Parathyroid adenoma (tissue), 2 donors: ENCODE measurements at regions not wholly inside any gene's neighbourhood (a gene's known extent, or its start where the extent isn't known, plus 50 kb on each side); places are given as distances from the start of the nearest gene placed in this dataset.
A peak's percentile ranks its signal among the peaks of the same experiment; 100 is the strongest.

Source experiments
- H2AFZ ChIP-seq: fragments of 300-600 bp; sonication (generic); one replicate; pipeline ENCODE4 v1.7.0; 2017; ENCODE audit warnings: antibody characterized with exemption, mild to moderate bottlenecking
- H3K27ac ChIP-seq: fragments of 300-600 bp; sonication (generic); one replicate; pipeline ENCODE4 v1.7.0; 2017
- H3K27me3 ChIP-seq: fragments of 300-600 bp; sonication (generic); one replicate; pipeline ENCODE4 v1.7.0; 2017; ENCODE audit warnings: low read length; ENCODE audit not compliant: control insufficient read depth, insufficient read depth
- H3K36me3 ChIP-seq: fragments of 300-600 bp; sonication (generic); one replicate; pipeline ENCODE4 v1.7.0; 2017; ENCODE audit warnings: low read length; ENCODE audit not compliant: control insufficient read depth, insufficient read depth
- H3K4me1 ChIP-seq: fragments of 300-600 bp; sonication (generic); one replicate; pipeline ENCODE4 v1.7.0; 2017; ENCODE audit warnings: control low read depth
- H3K4me2 ChIP-seq: fragments of 300-600 bp; sonication (generic); one replicate; pipeline ENCODE4 v1.7.0; 2017; ENCODE audit warnings: low read length
- H3K4me3 ChIP-seq: fragments of 300-600 bp; sonication (generic); one replicate; pipeline ENCODE4 v1.7.0; 2017; ENCODE audit warnings: low read depth, low read length
- H3K79me2 ChIP-seq: fragments of 300-600 bp; sonication (generic); one replicate; pipeline ENCODE4 v1.7.0; 2017; ENCODE audit warnings: control low read depth
- H3K9ac ChIP-seq: fragments of 300-600 bp; sonication (generic); one replicate; pipeline ENCODE4 v1.7.0; 2017; ENCODE audit warnings: mild to moderate bottlenecking
- H3K9me3 ChIP-seq: fragments of 300-600 bp; sonication (generic); one replicate; pipeline ENCODE4 v1.7.0; 2017; ENCODE audit warnings: low read length; ENCODE audit not compliant: control insufficient read depth
- TF ChIP-seq, protein P1 (sequence below): fragments of 300-600 bp; sonication (generic); IDR thresholded peaks from one replicate; pipeline ENCODE4 v1.7.0; 2017; ENCODE audit warnings: antibody characterized with exemption, mild to moderate bottlenecking
- donor health status: primary hyperparathyroidism.

DNA sequence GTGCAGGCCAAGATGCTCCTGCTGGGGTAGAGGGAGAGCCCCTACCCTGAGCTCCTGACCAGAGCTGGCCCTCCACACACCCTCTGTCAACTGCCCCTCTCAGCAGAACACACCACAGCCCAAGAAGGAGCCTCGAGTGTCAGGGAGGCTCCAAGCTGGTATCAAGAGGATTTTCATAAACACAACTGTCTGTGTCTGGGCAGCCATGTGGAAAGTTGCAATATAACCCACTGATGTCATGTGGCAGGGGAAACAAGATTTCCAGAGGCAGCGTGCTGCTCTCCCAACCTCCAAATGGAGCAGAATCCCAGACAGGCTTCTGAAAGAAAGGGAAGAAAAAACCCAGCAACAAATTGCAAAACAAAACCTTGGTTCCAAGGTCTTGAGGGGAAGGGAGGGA, 569.9 kb downstream of the BUD13 start:
- Histone ChIP-seq H3K4me1 (no peaks in the 10 kb centered on the region), H3K9me3 (no peaks in the 10 kb centered on the region), H3K27me3 (no peaks in the 10 kb centered on the region), H2AFZ (no peak overlapping the region), H3K4me2 (no peak overlapping the region), H3K27ac (no peak overlapping the region), H3K36me3 (no peaks in the 10 kb centered on the region), H3K9ac (no peak overlapping the region), H3K79me2 (no peaks in the 10 kb centered on the region), H3K4me3 (no peak overlapping the region)
- TF ChIP-seq, protein P1, sequence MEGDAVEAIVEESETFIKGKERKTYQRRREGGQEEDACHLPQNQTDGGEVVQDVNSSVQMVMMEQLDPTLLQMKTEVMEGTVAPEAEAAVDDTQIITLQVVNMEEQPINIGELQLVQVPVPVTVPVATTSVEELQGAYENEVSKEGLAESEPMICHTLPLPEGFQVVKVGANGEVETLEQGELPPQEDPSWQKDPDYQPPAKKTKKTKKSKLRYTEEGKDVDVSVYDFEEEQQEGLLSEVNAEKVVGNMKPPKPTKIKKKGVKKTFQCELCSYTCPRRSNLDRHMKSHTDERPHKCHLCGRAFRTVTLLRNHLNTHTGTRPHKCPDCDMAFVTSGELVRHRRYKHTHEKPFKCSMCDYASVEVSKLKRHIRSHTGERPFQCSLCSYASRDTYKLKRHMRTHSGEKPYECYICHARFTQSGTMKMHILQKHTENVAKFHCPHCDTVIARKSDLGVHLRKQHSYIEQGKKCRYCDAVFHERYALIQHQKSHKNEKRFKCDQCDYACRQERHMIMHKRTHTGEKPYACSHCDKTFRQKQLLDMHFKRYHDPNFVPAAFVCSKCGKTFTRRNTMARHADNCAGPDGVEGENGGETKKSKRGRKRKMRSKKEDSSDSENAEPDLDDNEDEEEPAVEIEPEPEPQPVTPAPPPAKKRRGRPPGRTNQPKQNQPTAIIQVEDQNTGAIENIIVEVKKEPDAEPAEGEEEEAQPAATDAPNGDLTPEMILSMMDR: no peak

DNA sequence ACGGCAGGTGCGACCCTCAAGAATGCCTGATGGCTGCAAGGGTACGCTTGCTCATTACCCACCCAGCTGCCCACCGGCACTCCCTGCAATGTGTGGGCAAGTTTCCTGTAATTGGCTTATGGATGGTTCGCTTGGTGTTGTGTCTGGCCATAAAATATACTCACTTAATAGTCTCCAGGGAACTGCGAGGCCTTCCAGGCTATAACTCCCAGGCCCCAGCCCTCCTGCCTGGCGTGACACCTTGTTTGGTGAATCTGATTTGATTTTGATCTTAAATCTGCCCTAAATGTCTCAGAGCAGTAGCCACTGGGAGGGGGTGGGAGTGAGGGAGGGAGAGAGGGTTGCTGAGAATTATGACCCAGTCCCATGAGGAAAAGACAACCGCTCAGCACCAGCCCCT, 572.2 kb downstream of the BUD13 start:
- Histone ChIP-seq H3K27ac (no peak overlapping the region), H3K9me3 (no peaks in the 10 kb centered on the region), H3K79me2 (no peaks in the 10 kb centered on the region), H2AFZ (no peak overlapping the region), H3K36me3 (no peaks in the 10 kb centered on the region), H3K27me3 (no peaks in the 10 kb centered on the region), H3K4me3 (no peak overlapping the region), H3K4me1 (no peaks in the 10 kb centered on the region), H3K4me2 (no peak overlapping the region), H3K9ac (no peak overlapping the region)
- TF ChIP-seq, protein P1: no peak

DNA sequence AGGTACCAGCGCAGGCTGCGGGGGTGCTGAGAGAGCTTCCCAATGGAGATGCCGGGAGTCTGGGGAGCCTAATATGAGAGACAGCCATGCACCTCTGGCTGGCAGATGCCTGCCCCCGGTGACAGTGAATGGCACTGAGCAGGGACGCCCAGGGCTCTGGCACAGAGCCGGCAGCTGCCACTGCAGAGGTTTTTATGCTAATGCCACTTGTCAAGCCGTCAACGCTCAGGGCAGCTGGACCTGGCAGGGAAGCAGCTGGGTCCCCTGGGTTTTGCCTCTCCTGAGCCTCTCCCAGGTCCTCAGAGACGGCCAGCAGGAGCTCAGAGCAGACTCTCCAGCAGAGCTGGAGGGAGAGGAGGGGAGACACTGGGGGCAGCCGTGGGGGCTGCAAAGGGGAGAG, 573.6 kb downstream of the BUD13 start:
- TF ChIP-seq, protein P1: no peak
- H2AFZ ChIP-seq: no peak overlapping the region
- no peaks in the 10 kb centered on the region for H3K9me3 ChIP-seq
- no peaks in the 10 kb centered on the region for H3K4me1 ChIP-seq
- H3K4me3 ChIP-seq: no peak overlapping the region
- H3K27me3 ChIP-seq: no peaks in the 10 kb centered on the region
- no peaks in the 10 kb centered on the region for H3K79me2 ChIP-seq
- no peaks in the 10 kb centered on the region for H3K36me3 ChIP-seq
- no peak overlapping the region for H3K9ac ChIP-seq
- H3K4me2 ChIP-seq: no peak overlapping the region
- H3K27ac ChIP-seq: no peak overlapping the region

DNA sequence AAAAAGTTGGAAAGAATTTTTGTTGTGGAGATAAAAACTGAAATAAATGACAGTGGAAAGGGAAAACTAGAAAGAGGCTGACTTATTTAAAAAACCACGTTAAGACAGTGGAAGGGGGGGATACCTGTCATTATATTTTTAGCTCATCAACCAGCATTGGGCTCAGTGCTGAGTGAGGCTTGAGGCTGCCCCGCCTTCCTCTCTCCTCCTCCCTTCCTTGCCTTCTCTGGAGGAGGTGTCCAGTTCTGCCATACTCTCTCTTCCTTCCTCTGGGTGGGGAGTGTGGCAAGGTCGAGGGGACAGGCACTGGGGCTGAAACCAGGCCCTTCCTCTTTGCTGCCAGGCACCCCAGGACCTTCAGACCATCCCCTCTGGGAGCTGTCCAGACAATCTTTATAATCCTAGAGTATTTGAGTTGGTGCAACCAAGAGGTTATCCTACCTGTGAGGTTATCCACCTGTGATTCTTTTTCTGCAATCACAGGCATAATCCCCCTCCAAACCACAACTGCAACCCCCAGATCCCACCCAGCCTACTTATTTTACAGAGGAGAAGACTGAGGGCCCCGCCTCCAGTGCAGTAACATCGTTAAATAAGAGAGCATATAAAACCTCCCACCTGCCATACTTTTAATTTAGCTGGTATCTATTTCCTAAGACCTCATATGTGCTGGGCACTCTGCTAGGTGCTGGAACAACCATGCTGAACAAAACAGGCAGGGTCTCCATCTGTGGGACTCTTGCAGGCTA, 578.5 kb downstream of the BUD13 start:
- TF ChIP-seq, protein P1: no peak
- Histone ChIP-seq H3K79me2 (no peaks in the 10 kb centered on the region), H3K4me2 (no peak overlapping the region), H3K4me3 (no peak overlapping the region), H3K4me1 (no peaks in the 10 kb centered on the region), H3K9ac (no peak overlapping the region), H3K27me3 (no peaks in the 10 kb centered on the region), H3K36me3 (no peaks in the 10 kb centered on the region), H3K27ac (no peak overlapping the region), H2AFZ (peak overlapping the region; percentile 62), H3K9me3 (no peaks in the 10 kb centered on the region)
